NCI-H1092 (cell line): ENCODE measurements at regions not wholly inside any gene's neighbourhood (a gene's known extent, or its start where the extent isn't known, plus 50 kb on each side); places are given as distances from the start of the nearest gene placed in this dataset.
A peak's percentile ranks its signal among the peaks of the same experiment; 100 is the strongest.
"Not testable (repeated sequence)": the region's sequence is repeated elsewhere in the genome, so short reads cannot be mapped to it uniquely, and the experiment has no call there.

Experiments used
- DNase-seq: peaks from one replicate; lab custom pipeline; 2025; lab: John Stamatoyannopoulos, UW

- no peak for DNase-seq
Measured at GRCh38 chr9:100639854-100640253, 62.0 kb downstream of the CAVIN4 start.

GRCh38 chr9:100640447-100641050 is 62.7 kb downstream of the CAVIN4 start:
- DNase-seq = no peak

- DNase-seq = no peak
Measured at GRCh38 chr9:100641166-100641565, 63.3 kb downstream of the CAVIN4 start.

GRCh38 chr9:100652850-100653249 is 75.0 kb downstream of the CAVIN4 start:
- DNase-seq = no peak

- DNase-seq = no peak
Measured at GRCh38 chr9:100653643-100654334, 75.9 kb downstream of the CAVIN4 start.

- not testable (repeated sequence) for DNase-seq
Measured at GRCh38 chr9:100656851-100657250, 79.0 kb downstream of the CAVIN4 start.

GRCh38 chr9:100661668-100662067 is 83.8 kb downstream of the CAVIN4 start:
- no peak for DNase-seq

GRCh38 chr9:100662122-100662521 is 84.2 kb downstream of the CAVIN4 start:
- no peak for DNase-seq

GRCh38 chr9:100667448-100667847 is 89.6 kb downstream of the CAVIN4 start:
- DNase-seq = no peak

GRCh38 chr9:100668024-100668423 is 90.1 kb downstream of the CAVIN4 start:
- no peak for DNase-seq

GRCh38 chr9:100669968-100670367 is 92.1 kb downstream of the CAVIN4 start:
- DNase-seq = peak; percentile 13

- peak; percentile 79 for DNase-seq
Measured at GRCh38 chr9:100670719-100671118, 92.8 kb downstream of the CAVIN4 start.

- no peak for DNase-seq
Measured at GRCh38 chr9:100671898-100672297, 94.0 kb downstream of the CAVIN4 start.

GRCh38 chr9:100673249-100673648 is 95.4 kb downstream of the CAVIN4 start:
- DNase-seq = no peak

- peak; percentile 19 for DNase-seq
Measured at GRCh38 chr9:100674419-100675122, 96.7 kb downstream of the CAVIN4 start.

GRCh38 chr9:100679834-100680233 is 102.0 kb downstream of the CAVIN4 start:
- DNase-seq = no peak

GRCh38 chr9:100686420-100686819 is 108.5 kb downstream of the CAVIN4 start:
- no peak for DNase-seq

GRCh38 chr9:100689635-100690034 is 111.8 kb downstream of the CAVIN4 start:
- DNase-seq = no peak

GRCh38 chr9:100690438-100690837 is 112.6 kb downstream of the CAVIN4 start:
- no peak for DNase-seq

GRCh38 chr9:100697339-100697738 is 119.5 kb downstream of the CAVIN4 start:
- DNase-seq = no peak

- no peak for DNase-seq
Measured at GRCh38 chr9:100698945-100699344, 121.1 kb downstream of the CAVIN4 start.

- no peak for DNase-seq
Measured at GRCh38 chr9:100699668-100700067, 121.8 kb downstream of the CAVIN4 start.

GRCh38 chr9:100700689-100701318 is 122.9 kb downstream of the CAVIN4 start:
- peak; percentile 25 for DNase-seq
